ENCODE measurements at regions not wholly inside any gene's neighbourhood (a gene's known extent, or its start where the extent isn't known, plus 50 kb on each side); places are given as distances from the start of the nearest gene placed in this dataset.
A peak's percentile ranks its signal among the peaks of the same experiment; 100 is the strongest.

GRCh38 chr4:1490654-1491327 is 84.5 kb upstream of the NKX1-1 start:
- DNase-seq = peak in 2 of 7 donors; percentile 14 to 26

GRCh38 chr4:1490011-1490653 is 83.9 kb upstream of the NKX1-1 start:
- TF ChIP-seq CTCF (IDR thresholded peaks at IDR 0.05) (no peak), POLR2A (IDR thresholded peaks at IDR 0.05) (no peak)
- WGBS, 4 donors = 75 to 82% (median 79%) methylated on average over 19 to 32 of the region's 32 CpGs
- Histone ChIP-seq H3K27ac (no peak overlapping the region), H3K27me3 (peaks cover 43% of the 10 kb centered on the region), H3K4me1 (replicated peaks in 1 of 2) (no peaks in the 10 kb centered on the region), H3K36me3 (replicated peaks in 1 of 2) (no peaks in the 10 kb centered on the region), H3K4me3 (no peak overlapping the region), H3K9me3 (replicated peaks in 1 of 3) (peaks cover 0 to 6% (median 0%) of the 10 kb centered on the region in 3 donors)
- intact Hi-C loops (cut with DNase I) = no loop called here
- peak in 1 of 7 donors; percentile 2 for DNase-seq

More at GRCh38 chr4:1490654-1491327, 84.5 kb upstream of the NKX1-1 start:
- H3K36me3 ChIP-seq (replicated peaks in 1 of 2) = no peaks in the 10 kb centered on the region
- 25 to 43% (median 37%) methylated on average over 4 to 32 of the region's 32 CpGs for WGBS, 4 donors
- H3K27me3 ChIP-seq = peaks cover 43% of the 10 kb centered on the region
- TF ChIP-seq CTCF (IDR thresholded peaks at IDR 0.05) (no peak), POLR2A (IDR thresholded peaks at IDR 0.05) (no peak)
- peaks cover 0 to 4% (median 0%) of the 10 kb centered on the region in 3 donors for H3K9me3 ChIP-seq (replicated peaks in 1 of 3)
- H3K4me1 ChIP-seq (replicated peaks in 1 of 2) = no peaks in the 10 kb centered on the region
- no peak overlapping the region for H3K27ac ChIP-seq
- no peak overlapping the region for H3K4me3 ChIP-seq
- intact Hi-C loops (cut with DNase I) = no loop called here

GRCh38 chr4:1489639-1489995 is 83.4 kb upstream of the NKX1-1 start:
- Histone ChIP-seq H3K4me1 (replicated peaks in 1 of 2) (no peaks in the 10 kb centered on the region), H3K27ac (no peak overlapping the region), H3K27me3 (peaks cover 40% of the 10 kb centered on the region), H3K9me3 (replicated peaks in 1 of 3) (peaks cover 0 to 6% (median 0%) of the 10 kb centered on the region in 3 donors), H3K36me3 (replicated peaks in 1 of 2) (no peaks in the 10 kb centered on the region), H3K4me3 (no peak overlapping the region)
- TF ChIP-seq POLR2A (IDR thresholded peaks at IDR 0.05) = no peak
- no peak for DNase-seq
- WGBS, 4 donors = 60 to 81% (median 77%) methylated on average over 2 to 9 of the region's 9 CpGs
- intact Hi-C loops (cut with DNase I) = no loop called here

- Histone ChIP-seq H3K36me3 (replicated peaks in 1 of 2) (no peaks in the 10 kb centered on the region), H3K9me3 (replicated peaks in 1 of 3) (peaks cover 0 to 6% (median 0%) of the 10 kb centered on the region in 3 donors), H3K4me1 (replicated peaks in 1 of 2) (no peaks in the 10 kb centered on the region), H3K27me3 (peaks cover 40% of the 10 kb centered on the region), H3K4me3 (no peak overlapping the region), H3K27ac (no peak overlapping the region)
- DNase-seq = no peak
- intact Hi-C loops (cut with DNase I) = no loop called here
- 31 to 45% (median 36%) methylated on average over 17 to 28 of the region's 28 CpGs for WGBS, 4 donors
- TF ChIP-seq POLR2A (IDR thresholded peaks at IDR 0.05) (no peak), CTCF (IDR thresholded peaks at IDR 0.05) (no peak)
Measured at GRCh38 chr4:1488831-1489638, 82.8 kb upstream of the NKX1-1 start.
